ENCODE measurements at regions not wholly inside any gene's neighbourhood (a gene's known extent, or its start where the extent isn't known, plus 50 kb on each side); places are given as distances from the start of the nearest gene placed in this dataset.

DNA sequence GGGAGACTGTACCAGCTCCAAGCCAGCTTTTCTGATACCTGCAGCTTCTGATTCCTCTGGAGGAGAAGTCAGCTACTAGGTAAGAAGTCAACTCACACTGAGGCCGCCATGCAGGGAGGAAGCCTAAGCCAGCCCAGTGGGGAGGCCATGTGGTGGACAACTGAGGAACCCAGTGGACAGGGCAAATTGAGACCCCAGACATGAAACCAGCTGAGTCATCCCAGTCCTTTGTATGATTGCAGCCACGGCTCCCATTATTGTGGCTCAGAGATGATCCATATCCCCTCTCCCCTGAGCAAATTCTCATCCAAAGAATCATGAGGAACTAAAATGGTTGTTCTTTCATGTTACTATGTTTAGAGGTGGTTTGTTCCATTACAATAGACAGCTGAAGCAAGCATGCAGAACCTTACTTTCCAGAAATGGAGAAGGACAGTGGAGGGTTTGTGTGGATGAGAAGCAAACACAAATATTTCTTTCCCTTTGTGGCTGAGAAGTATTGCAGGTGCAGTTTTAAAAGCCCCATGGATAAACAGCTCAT, 1147.3 kb upstream of the TMEM132C start:
- TF ChIP-seq USF1 (CRISPR knock-in tag; IDR thresholded peaks at IDR 0.05) (no peak), SOX15 (CRISPR knock-in tag; IDR thresholded peaks at IDR 0.05) (no peak), ETV6 (CRISPR knock-in tag; IDR thresholded peaks at IDR 0.05) (no peak), NR2C2 (CRISPR knock-in tag; IDR thresholded peaks at IDR 0.05) (no peak), TEAD4 (CRISPR knock-in tag; IDR thresholded peaks at IDR 0.05) (no peak), TP53 (CRISPR knock-in tag; IDR thresholded peaks at IDR 0.05) (no peak), GABPB1 (CRISPR knock-in tag; IDR thresholded peaks at IDR 0.05) (no peak), MLX (CRISPR knock-in tag; IDR thresholded peaks at IDR 0.05) (no peak), GTF2I (CRISPR knock-in tag; conservative IDR thresholded peaks at IDR 0.05) (no peak), TEAD1 (CRISPR knock-in tag; IDR thresholded peaks at IDR 0.05) (no peak), NR1H2 (CRISPR knock-in tag; IDR thresholded peaks at IDR 0.05) (no peak), CTCF (IDR thresholded peaks at IDR 0.05) (no peak), HMGA2 (CRISPR knock-in tag; IDR thresholded peaks at IDR 0.05) (no peak)
- TF ChIP-seq, protein P1, sequence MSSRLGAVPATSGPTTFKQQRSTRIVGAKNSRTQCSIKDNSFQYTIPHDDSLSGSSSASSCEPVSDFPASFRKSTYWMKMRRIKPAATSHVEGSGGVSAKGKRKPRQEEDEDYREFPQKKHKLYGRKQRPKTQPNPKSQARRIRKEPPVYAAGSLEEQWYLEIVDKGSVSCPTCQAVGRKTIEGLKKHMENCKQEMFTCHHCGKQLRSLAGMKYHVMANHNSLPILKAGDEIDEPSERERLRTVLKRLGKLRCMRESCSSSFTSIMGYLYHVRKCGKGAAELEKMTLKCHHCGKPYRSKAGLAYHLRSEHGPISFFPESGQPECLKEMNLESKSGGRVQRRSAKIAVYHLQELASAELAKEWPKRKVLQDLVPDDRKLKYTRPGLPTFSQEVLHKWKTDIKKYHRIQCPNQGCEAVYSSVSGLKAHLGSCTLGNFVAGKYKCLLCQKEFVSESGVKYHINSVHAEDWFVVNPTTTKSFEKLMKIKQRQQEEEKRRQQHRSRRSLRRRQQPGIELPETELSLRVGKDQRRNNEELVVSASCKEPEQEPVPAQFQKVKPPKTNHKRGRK (CRISPR knock-in tag; IDR thresholded peaks at IDR 0.05; ENCODE audit: borderline replicate concordance): no peak
- TF ChIP-seq, protein P2, sequence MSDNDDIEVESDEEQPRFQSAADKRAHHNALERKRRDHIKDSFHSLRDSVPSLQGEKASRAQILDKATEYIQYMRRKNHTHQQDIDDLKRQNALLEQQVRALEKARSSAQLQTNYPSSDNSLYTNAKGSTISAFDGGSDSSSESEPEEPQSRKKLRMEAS (CRISPR knock-in tag; IDR thresholded peaks at IDR 0.05): no peak
- no peak overlapping the region for H3K4me3 Mint-ChIP-seq
- H3K9me3 Mint-ChIP-seq: peaks cover 74% of the 10 kb centered on the region
- ChIA-PET CTCF (no interaction called here), POLR2A (no interaction called here)
- H3K27ac Mint-ChIP-seq: no peak overlapping the region
- no peak for DNase-seq (ENCODE audit: low spot score)
- H3K27me3 Mint-ChIP-seq (ENCODE audit: low read depth): no peaks in the 10 kb centered on the region; the same call in 1 of the 2 replicates
- no peak for ATAC-seq
- H3K4me1 Mint-ChIP-seq: no peaks in the 10 kb centered on the region
- peaks cover 67% of the 10 kb centered on the region for H3K36me3 Mint-ChIP-seq

DNA sequence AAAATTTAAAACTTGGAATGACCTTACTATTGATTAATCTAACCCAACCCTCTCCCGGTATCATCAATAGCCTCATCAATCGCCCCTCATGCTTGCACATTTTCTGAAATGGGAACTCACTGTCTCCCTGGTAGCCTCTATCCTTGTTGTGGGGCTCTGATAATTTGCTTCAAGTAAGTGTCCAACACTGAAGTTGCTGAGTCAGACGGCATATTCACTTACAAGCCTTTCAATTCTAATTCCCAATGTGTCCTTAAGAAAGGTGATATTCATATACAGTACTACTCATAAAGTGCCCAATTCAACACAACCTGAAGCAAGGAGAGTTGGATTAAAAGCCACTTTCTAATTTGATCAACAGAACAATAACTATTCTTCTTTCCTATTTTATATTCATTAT, 1146.1 kb upstream of the TMEM132C start:
- no peak overlapping the region for H3K4me3 Mint-ChIP-seq
- H3K9me3 Mint-ChIP-seq: peaks cover 67% of the 10 kb centered on the region
- TF ChIP-seq NR3C1 (CRISPR knock-in tag; conservative IDR thresholded peaks at IDR 0.05; ENCODE audit: low read depth) (no peak), ZBTB21 (CRISPR knock-in tag; IDR thresholded peaks at IDR 0.05; ENCODE audit: borderline replicate concordance) (no peak), CREB1 (CRISPR knock-in tag; IDR thresholded peaks at IDR 0.05) (no peak), CREM (CRISPR knock-in tag; IDR thresholded peaks at IDR 0.05) (no peak), ETV6 (CRISPR knock-in tag; IDR thresholded peaks at IDR 0.05) (no peak)
- ATAC-seq: no peak
- peaks cover 57% of the 10 kb centered on the region for H3K36me3 Mint-ChIP-seq
- DNase-seq (ENCODE audit: low spot score): no peak
- no peaks in the 10 kb centered on the region for H3K4me1 Mint-ChIP-seq
- ChIA-PET CTCF (no interaction called here), POLR2A (no interaction called here)
- no peak overlapping the region for H3K27ac Mint-ChIP-seq
- no peaks in the 10 kb centered on the region; the same call in 1 of the 2 replicates for H3K27me3 Mint-ChIP-seq (ENCODE audit: low read depth)

DNA sequence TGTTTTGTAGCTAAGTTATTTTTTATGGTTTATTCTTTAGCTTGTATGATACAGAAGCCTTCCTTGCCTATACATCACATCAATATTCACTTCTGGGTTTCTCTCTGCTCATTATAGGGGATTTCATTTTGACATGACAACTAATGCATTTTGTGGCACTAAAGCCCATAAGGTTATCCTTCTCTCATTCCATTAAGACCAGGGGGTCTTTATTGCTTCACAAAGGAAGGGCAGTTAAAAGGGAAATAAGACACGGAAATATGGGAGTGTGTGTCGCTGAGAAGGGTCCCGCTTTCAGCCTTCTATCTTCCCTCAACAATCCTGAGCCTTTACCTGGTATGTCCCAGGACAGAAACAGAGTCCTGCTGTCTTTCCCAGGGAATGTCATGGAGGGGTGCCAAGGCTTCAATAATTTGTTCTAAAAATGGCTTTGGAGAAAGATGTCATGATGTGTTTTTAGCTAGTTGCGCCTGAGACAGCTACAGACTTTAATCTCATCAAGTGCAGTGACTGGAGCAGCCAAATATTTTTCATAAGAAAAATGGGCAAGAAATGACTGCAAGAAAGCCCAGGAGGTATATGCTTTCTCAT, 1145.4 kb upstream of the TMEM132C start:
- Mint-ChIP-seq H3K27ac (no peak overlapping the region), H3K4me1 (no peaks in the 10 kb centered on the region), H3K36me3 (peaks cover 55% of the 10 kb centered on the region), H3K4me3 (no peak overlapping the region), H3K9me3 (peaks cover 67% of the 10 kb centered on the region), H3K27me3 (ENCODE audit: low read depth) (peaks cover 3% of the 10 kb centered on the region; the same call in 1 of the 2 replicates)
- ChIA-PET CTCF (no interaction called here), POLR2A (no interaction called here)
- ATAC-seq: no peak
- DNase-seq (ENCODE audit: low spot score): no peak
- TF ChIP-seq NR3C1 (CRISPR knock-in tag; conservative IDR thresholded peaks at IDR 0.05; ENCODE audit: low read depth) (no peak), MYBL2 (CRISPR knock-in tag; IDR thresholded peaks at IDR 0.05) (no peak), ZNF263 (CRISPR knock-in tag; IDR thresholded peaks at IDR 0.05; ENCODE audit: low read depth) (no peak), NR1H2 (CRISPR knock-in tag; IDR thresholded peaks at IDR 0.05) (no peak), RORB (CRISPR knock-in tag; IDR thresholded peaks at IDR 0.05) (no peak), IRF1 (CRISPR knock-in tag; IDR thresholded peaks at IDR 0.05) (no peak), JUN (CRISPR knock-in tag; IDR thresholded peaks at IDR 0.05) (no peak), ZNF317 (CRISPR knock-in tag; IDR thresholded peaks at IDR 0.05; ENCODE audit: borderline replicate concordance, low read depth) (no peak)
- TF ChIP-seq, protein P3, sequence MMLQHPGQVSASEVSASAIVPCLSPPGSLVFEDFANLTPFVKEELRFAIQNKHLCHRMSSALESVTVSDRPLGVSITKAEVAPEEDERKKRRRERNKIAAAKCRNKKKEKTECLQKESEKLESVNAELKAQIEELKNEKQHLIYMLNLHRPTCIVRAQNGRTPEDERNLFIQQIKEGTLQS (CRISPR knock-in tag; conservative IDR thresholded peaks at IDR 0.05): no peak
- TF ChIP-seq, protein P1 (CRISPR knock-in tag; IDR thresholded peaks at IDR 0.05; ENCODE audit: borderline replicate concordance): no peak
